AG09319 (cell line): ENCODE measurements at regions not wholly inside any gene's neighbourhood (a gene's known extent, or its start where the extent isn't known, plus 50 kb on each side); places are given as distances from the start of the nearest gene placed in this dataset.
"Not testable (repeated sequence)": the region's sequence is repeated elsewhere in the genome, so short reads cannot be mapped to it uniquely, and the experiment has no call there.

Source experiments
- DNase-seq: peaks from one replicate; pipeline ENCODE4 v3.0.0-alpha.2; 2010; ENCODE audit warnings: low read depth; ENCODE audit errors: extremely low read depth
- TF ChIP-seq, protein P1 (sequence below): IDR thresholded peaks from 2 replicates; pipeline ENCODE4 v1.5.1; 2011; ENCODE audit warnings: low read depth, mild to moderate bottlenecking, inconsistent platforms, low read length, moderate library complexity

DNA sequence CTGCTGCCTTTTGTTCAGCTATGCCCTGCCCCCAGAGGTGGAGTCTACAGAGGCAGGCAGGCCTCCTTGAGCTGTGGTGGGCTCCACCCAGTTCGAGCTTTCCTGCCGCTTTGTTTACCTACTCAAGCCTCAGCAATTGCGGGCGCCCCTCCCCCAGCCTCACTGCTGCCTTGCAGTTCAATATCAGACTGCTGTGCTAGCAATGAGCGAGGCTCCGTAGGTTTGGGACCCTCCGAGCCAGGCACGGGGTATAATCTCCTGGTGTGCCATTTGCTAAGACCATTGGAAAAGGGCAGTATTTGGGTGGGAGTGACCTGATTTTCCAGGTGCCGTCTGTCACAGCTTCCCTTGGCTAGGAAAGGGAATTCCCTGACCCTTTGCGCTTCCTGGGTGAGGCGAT, 51.9 kb downstream of the DIPK2A start:
- DNase-seq, result not testable (repeated sequence)

DNA sequence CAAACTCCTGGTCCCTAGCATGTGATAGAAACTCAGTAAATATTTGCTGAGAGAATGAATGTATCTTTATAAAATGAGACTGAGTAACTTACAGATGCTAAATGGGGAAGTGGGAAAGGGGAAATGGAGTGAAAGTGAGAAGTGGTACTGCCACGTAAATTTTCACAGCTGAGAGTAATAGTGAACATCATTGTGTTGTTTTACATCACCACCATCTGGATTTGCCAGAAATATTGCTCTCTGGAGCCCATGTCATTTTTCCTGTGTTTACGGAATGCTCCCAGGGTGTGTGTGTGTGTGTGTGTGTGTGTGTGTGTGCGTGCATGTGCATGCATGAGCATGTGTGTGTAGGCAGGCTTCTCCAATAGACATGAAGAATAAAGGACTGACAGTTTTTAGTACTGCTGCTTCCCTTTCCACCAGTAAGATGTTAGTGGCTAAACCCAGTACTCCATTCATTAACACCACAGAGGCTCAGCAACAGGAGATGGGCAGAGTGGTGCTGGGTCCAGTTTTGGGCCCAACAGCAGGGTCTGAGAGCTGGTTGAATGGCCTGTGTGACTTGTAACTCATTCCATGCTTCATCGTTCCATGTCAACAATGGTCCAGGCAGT, 57.3 kb downstream of the DIPK2A start:
- DNase-seq, result no peak
- TF ChIP-seq, protein P1, sequence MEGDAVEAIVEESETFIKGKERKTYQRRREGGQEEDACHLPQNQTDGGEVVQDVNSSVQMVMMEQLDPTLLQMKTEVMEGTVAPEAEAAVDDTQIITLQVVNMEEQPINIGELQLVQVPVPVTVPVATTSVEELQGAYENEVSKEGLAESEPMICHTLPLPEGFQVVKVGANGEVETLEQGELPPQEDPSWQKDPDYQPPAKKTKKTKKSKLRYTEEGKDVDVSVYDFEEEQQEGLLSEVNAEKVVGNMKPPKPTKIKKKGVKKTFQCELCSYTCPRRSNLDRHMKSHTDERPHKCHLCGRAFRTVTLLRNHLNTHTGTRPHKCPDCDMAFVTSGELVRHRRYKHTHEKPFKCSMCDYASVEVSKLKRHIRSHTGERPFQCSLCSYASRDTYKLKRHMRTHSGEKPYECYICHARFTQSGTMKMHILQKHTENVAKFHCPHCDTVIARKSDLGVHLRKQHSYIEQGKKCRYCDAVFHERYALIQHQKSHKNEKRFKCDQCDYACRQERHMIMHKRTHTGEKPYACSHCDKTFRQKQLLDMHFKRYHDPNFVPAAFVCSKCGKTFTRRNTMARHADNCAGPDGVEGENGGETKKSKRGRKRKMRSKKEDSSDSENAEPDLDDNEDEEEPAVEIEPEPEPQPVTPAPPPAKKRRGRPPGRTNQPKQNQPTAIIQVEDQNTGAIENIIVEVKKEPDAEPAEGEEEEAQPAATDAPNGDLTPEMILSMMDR, result no peak

DNA sequence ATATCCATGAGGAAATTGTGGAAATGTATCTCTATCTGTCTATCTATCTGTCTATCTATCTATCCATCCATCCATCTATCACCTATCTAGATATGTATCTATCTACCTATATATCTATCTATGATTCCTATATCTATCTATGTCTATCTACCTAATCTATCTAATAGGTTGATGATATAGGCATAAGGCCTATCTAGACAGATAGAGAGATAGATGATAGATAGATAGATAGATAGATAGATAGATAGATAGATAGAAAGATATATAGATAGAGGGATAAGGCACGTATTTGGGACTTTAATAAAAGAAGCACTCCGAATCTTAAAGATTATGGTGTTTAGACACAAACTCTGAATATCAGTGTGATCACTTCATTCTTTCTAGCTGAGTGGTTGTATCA, 58.1 kb downstream of the DIPK2A start:
- TF ChIP-seq, protein P1, result no peak
- DNase-seq, result no peak

DNA sequence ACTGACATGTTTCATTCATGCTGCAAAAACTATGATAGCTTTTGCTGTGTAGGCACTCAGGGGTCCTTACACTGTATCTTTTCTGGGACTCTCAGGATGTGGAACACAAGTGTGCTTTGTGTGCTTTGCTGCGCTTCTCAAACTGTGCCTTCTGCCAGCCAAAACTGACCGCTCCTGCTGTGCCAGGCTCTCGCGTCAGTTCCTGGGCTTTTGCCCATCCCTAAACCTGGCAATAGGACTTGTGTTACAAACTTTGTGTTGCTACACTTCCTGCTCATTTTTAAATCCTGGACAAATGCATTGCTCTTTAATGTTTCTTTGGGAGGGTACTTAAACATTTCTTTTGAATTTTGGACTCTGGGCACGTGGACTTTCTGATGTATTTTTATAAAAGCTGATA, 60.3 kb downstream of the DIPK2A start:
- no peak for DNase-seq
- TF ChIP-seq, protein P1, result no peak

DNA sequence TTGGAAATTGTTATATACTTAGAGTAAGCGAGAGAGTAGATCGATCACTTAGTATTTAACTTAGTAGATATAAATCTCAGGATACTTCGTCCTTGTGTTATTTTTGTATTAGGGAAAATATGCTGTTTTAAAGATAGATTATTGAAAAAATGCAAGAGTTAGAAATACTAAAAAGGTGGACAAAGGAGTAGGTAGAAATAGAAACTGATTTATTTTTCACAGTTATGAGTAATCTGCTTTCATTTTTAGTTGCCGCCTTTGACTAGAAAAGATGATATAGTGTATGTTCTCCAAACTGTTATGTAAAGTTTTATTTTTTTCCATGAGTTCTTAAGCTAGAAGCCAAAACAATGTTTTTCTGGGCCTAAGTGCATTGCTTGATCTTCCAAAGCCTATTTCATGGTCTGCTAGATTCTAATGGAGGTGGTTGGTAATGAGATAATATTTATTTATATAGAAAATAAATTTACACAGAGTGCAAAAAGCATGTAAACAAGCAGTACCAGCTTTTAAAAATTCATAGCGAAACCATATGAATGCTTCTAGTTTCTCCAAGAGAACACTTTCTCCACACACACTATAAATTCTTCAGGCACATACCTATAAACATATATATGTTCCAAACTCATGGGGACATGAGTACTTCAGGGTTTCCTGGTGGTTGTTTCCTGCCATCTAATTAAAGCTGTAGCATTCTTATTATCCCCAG, 61.1 kb downstream of the DIPK2A start:
- TF ChIP-seq, protein P1, result no peak
- DNase-seq, result no peak

DNA sequence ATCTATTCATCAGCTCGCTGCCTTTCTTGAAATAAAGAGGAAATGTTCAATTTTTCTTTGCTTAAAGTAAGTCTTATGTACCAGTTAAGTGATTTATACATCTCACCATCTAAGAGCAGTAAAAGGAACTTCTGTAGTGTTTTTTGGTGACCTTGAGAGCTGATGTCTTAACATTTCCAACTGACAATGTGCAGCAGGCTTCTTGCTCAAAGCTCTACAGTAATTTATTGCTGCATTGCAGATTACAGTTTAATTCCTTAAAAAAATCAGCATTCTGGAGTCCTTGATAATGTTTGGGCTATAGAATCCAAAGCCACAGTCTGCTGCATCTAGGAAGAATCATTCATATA, 61.6 kb downstream of the DIPK2A start:
- TF ChIP-seq, protein P1, result no peak
- no peak for DNase-seq

DNA sequence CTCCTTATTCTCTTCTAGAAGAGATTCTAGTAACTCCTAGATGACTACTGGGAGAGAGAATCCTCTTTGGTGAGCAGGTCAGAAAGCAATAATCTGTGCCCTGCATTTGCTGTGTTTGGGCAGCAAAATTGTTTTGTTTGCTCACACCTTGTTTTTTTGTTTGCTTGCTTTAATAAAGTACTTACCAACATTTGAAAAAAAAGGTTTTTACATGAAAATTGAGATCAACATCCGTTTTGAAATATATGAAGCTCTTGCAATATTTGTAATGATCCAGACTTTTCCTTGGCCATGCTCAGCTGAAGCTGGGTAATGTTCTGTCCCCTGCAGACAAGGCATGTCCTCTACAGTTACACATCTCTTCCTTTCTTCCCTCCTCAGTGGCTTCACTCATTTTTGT, 62.2 kb downstream of the DIPK2A start:
- TF ChIP-seq, protein P1, result no peak
- DNase-seq, result no peak
